NT2/D1 (cell line): ENCODE measurements at regions not wholly inside any gene's neighbourhood (a gene's known extent, or its start where the extent isn't known, plus 50 kb on each side); places are given as distances from the start of the nearest gene placed in this dataset.

Experiments
- SUZ12 ChIP-seq: IDR thresholded peaks from 2 replicates; pipeline ENCODE4 v1.6.1; 2011; ENCODE audit not compliant: insufficient read length, insufficient read depth; ENCODE audit errors: extremely low read depth
- YY1 ChIP-seq: IDR thresholded peaks from 2 replicates; pipeline ENCODE4 v1.6.1; 2011; ENCODE audit not compliant: insufficient read length, insufficient read depth
- ZNF274 ChIP-seq: IDR thresholded peaks from 2 replicates; pipeline ENCODE4 v1.6.1; 2011; ENCODE audit warnings: mild to moderate bottlenecking, low read depth, low read length

- TF ChIP-seq SUZ12 (no peak), ZNF274 (no peak), YY1 (no peak)
Observed at GRCh38 chr5:162956570-162956969, 480.8 kb upstream of the CCNG1 start.
